Effector CD8-positive, alpha-beta T cell (primary cell): ENCODE measurements at regions not wholly inside any gene's neighbourhood (a gene's known extent, or its start where the extent isn't known, plus 50 kb on each side); places are given as distances from the start of the nearest gene placed in this dataset.
"Not testable (repeated sequence)": the region's sequence is repeated elsewhere in the genome, so short reads cannot be mapped to it uniquely, and the experiment has no call there.

ENCODE experiments used
- DNase-seq: peaks from one replicate; lab custom pipeline; 2025; lab: John Stamatoyannopoulos, UW

GRCh38 chr20:52434453-52434852 lies 242.9 kb upstream of the ZFP64 start:
- no peak for DNase-seq

- no peak for DNase-seq
These were observed 242.5 kb upstream of the ZFP64 start for GRCh38 chr20:52434041-52434425.

GRCh38 chr20:52433326-52434040 lies 241.9 kb upstream of the ZFP64 start:
- no peak for DNase-seq

GRCh38 chr20:52432740-52433139 lies 241.2 kb upstream of the ZFP64 start:
- no peak for DNase-seq

GRCh38 chr20:52429029-52429428 lies 237.4 kb upstream of the ZFP64 start:
- no peak for DNase-seq

- DNase-seq = no peak
These were observed 236.4 kb upstream of the ZFP64 start for GRCh38 chr20:52427960-52428359.

GRCh38 chr20:52426856-52427255 lies 235.3 kb upstream of the ZFP64 start:
- no peak for DNase-seq

GRCh38 chr20:52425701-52426100 lies 234.1 kb upstream of the ZFP64 start:
- no peak for DNase-seq

- no peak for DNase-seq
These were observed 233.7 kb upstream of the ZFP64 start for GRCh38 chr20:52425253-52425652.

- not testable (repeated sequence) for DNase-seq
These were observed 232.9 kb upstream of the ZFP64 start for GRCh38 chr20:52424357-52424942.

GRCh38 chr20:52423536-52424140 lies 232.1 kb upstream of the ZFP64 start:
- DNase-seq = not testable (repeated sequence)

- DNase-seq = no peak
These were observed 231.2 kb upstream of the ZFP64 start for GRCh38 chr20:52422574-52423336.

GRCh38 chr20:52420805-52421204 lies 229.2 kb upstream of the ZFP64 start:
- DNase-seq = no peak

GRCh38 chr20:52419205-52419604 lies 227.6 kb upstream of the ZFP64 start:
- no peak for DNase-seq

- DNase-seq = no peak
These were observed 225.4 kb upstream of the ZFP64 start for GRCh38 chr20:52416953-52417352.

- DNase-seq = no peak
These were observed 220.0 kb upstream of the ZFP64 start for GRCh38 chr20:52411611-52412010.

GRCh38 chr20:52410731-52411234 lies 219.2 kb upstream of the ZFP64 start:
- no peak for DNase-seq

- DNase-seq = peak; percentile 13
These were observed 218.6 kb upstream of the ZFP64 start for GRCh38 chr20:52410182-52410647.

- no peak for DNase-seq
These were observed 214.4 kb upstream of the ZFP64 start for GRCh38 chr20:52405986-52406385.

- no peak for DNase-seq
These were observed 213.8 kb upstream of the ZFP64 start for GRCh38 chr20:52405417-52405816.

GRCh38 chr20:52404671-52405070 lies 213.1 kb upstream of the ZFP64 start:
- DNase-seq = no peak

- DNase-seq = no peak
These were observed 211.4 kb upstream of the ZFP64 start for GRCh38 chr20:52402950-52403349.
